Activated CD8-positive, alpha-beta memory T cell treated with anti-CD3 and anti-CD28 coated beads, Interleukin-2, amount 10 ng/mL, durations not matched to agents 7 days and 5 days (primary cell): ENCODE measurements at regions not wholly inside any gene's neighbourhood (a gene's known extent, or its start where the extent isn't known, plus 50 kb on each side); places are given as distances from the start of the nearest gene placed in this dataset.
"Not testable (repeated sequence)": the region's sequence is repeated elsewhere in the genome, so short reads cannot be mapped to it uniquely, and the experiment has no call there.

Experiments
- ATAC-seq: fragments of 150-1000 bp; cut with Tn5 transposase; one replicate; pipeline ENCODE4 v1.10.0; 2021; ENCODE audit warnings: moderate library complexity
- CTCF ChIA-PET: fragments of 350-600 bp; sonication (Branson Sonifier 250); formaldehyde crosslinking; loops from one replicate; lab custom pipeline; 2021; ENCODE audit warnings: antibody characterized with exemption; lab: Charles Lee
- DNase-seq: peaks from one replicate; pipeline ENCODE4 v3.0.0-alpha.2; 2020
- H3K27ac Mint-ChIP-seq: one replicate; pipeline ENCODE4 v1.8.0; 2021; ENCODE audit warnings: mild to moderate bottlenecking, mixed read lengths
- H3K27me3 Mint-ChIP-seq: one replicate; pipeline ENCODE4 v1.8.0; 2021; ENCODE audit warnings: mixed read lengths
- H3K36me3 Mint-ChIP-seq: one replicate; pipeline ENCODE4 v1.8.0; 2021; ENCODE audit warnings: mild to moderate bottlenecking, mixed read lengths
- H3K4me1 Mint-ChIP-seq: one replicate; pipeline ENCODE4 v1.8.0; 2021; ENCODE audit warnings: mixed read lengths
- H3K4me3 Mint-ChIP-seq: one replicate; pipeline ENCODE4 v1.8.0; 2021; ENCODE audit warnings: mild to moderate bottlenecking, moderate library complexity, mixed read lengths
- H3K9me3 Mint-ChIP-seq: one replicate; pipeline ENCODE4 v1.8.0; 2022; ENCODE audit warnings: low read depth, mixed read lengths

DNA sequence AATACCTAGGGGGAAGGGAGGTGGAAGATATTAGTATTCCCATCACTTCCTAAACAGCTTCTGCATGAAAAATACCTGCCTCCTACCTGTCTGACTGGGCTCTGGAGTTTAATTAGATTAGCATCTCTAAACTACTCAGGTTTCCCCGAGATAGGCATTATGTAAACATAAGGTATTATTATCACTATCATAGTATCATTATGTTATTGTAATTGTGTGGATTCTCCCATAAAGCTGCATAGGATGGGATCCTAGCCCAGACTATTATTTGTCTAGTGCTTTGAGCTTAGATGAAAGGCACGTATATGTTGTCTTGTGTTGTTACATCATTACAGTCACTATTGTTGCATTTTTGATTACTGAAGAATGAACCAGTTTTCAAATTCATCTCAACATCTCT, 115.2 kb upstream of the SOX21 start:
- Mint-ChIP-seq H3K36me3 (no peaks in the 10 kb centered on the region), H3K27ac (no peak overlapping the region), H3K4me1 (no peaks in the 10 kb centered on the region), H3K9me3 (no peaks in the 10 kb centered on the region), H3K27me3 (peaks cover 3% of the 10 kb centered on the region), H3K4me3 (no peak overlapping the region)
- ATAC-seq (no peak), DNase-seq (no peak)
- CTCF ChIA-PET, result interaction anchor here (1.0 kb wide), 1 partner anchor 8 kb away, joined by 3 read pairs; no protein-coding TSS in a partner anchor

- ATAC-seq (no peak), DNase-seq (no peak)
- no peaks in the 10 kb centered on the region for H3K4me1 Mint-ChIP-seq
Measured at GRCh38 chr13:94825507-94825906, 113.2 kb upstream of the SOX21 start.

DNA sequence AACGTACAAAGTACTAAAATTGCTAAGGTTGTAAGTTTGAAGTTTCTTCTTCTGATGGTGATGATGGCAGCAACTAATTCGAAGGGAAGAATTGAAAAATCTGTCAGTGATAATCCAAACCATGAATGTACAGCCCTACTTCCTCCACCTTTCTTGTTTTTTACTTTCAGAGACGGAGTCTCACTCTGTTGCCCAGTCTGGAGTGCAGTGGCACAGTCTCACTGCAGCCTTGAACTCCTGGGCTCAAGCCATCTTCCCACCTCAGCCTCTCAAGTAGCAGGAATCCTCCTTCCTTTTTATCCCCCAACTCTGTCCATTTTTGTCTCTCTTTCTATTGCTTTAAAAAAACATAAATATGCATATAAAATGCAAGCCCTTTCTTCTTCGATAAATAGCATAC, 112.3 kb upstream of the SOX21 start:
- Mint-ChIP-seq H3K27me3 (peaks cover 3% of the 10 kb centered on the region), H3K4me3 (no peak overlapping the region), H3K9me3 (no peaks in the 10 kb centered on the region), H3K36me3 (no peaks in the 10 kb centered on the region), H3K27ac (no peak overlapping the region), H3K4me1 (no peaks in the 10 kb centered on the region)
- DNase-seq (no peak), ATAC-seq (no peak)
- CTCF ChIA-PET, result no interaction called here

More at GRCh38 chr13:94825507-94825906, 113.2 kb upstream of the SOX21 start:
- Mint-ChIP-seq H3K36me3 (no peaks in the 10 kb centered on the region), H3K4me3 (no peak overlapping the region), H3K9me3 (no peaks in the 10 kb centered on the region), H3K27ac (no peak overlapping the region), H3K27me3 (peaks cover 3% of the 10 kb centered on the region)
- CTCF ChIA-PET, result no interaction called here

- H3K4me1 Mint-ChIP-seq, result no peaks in the 10 kb centered on the region
- no peak for ATAC-seq
Measured at GRCh38 chr13:94822356-94822755, 110.0 kb upstream of the SOX21 start.

GRCh38 chr13:94816256-94816655, 103.9 kb upstream of the SOX21 start:
- DNase-seq, result no peak
- H3K4me3 Mint-ChIP-seq, result no peak overlapping the region
- CTCF ChIA-PET, result no interaction called here
- no peaks in the 10 kb centered on the region for H3K4me1 Mint-ChIP-seq
- H3K9me3 Mint-ChIP-seq, result no peaks in the 10 kb centered on the region
- no peak overlapping the region for H3K27ac Mint-ChIP-seq
- H3K27me3 Mint-ChIP-seq, result no peaks in the 10 kb centered on the region
- no peak for ATAC-seq
- no peaks in the 10 kb centered on the region for H3K36me3 Mint-ChIP-seq

More at GRCh38 chr13:94822356-94822755, 110.0 kb upstream of the SOX21 start:
- H3K9me3 Mint-ChIP-seq, result no peaks in the 10 kb centered on the region
- no peaks in the 10 kb centered on the region for H3K36me3 Mint-ChIP-seq
- no peak overlapping the region for H3K4me3 Mint-ChIP-seq
- no peak for DNase-seq
- no peak overlapping the region for H3K27ac Mint-ChIP-seq
- H3K27me3 Mint-ChIP-seq, result peaks cover 3% of the 10 kb centered on the region
- CTCF ChIA-PET, result no interaction called here

GRCh38 chr13:94813920-94814475, 101.7 kb upstream of the SOX21 start:
- no peaks in the 10 kb centered on the region for H3K9me3 Mint-ChIP-seq
- ATAC-seq (no peak), DNase-seq (no peak)
- H3K27ac Mint-ChIP-seq, result no peak overlapping the region
- no peaks in the 10 kb centered on the region for H3K4me1 Mint-ChIP-seq
- H3K4me3 Mint-ChIP-seq, result no peak overlapping the region
- H3K27me3 Mint-ChIP-seq, result no peaks in the 10 kb centered on the region
- CTCF ChIA-PET, result no interaction called here
- H3K36me3 Mint-ChIP-seq, result no peaks in the 10 kb centered on the region

- no peak for ATAC-seq
- Mint-ChIP-seq H3K36me3 (no peaks in the 10 kb centered on the region), H3K27me3 (peaks cover 3% of the 10 kb centered on the region), H3K4me3 (no peak overlapping the region), H3K4me1 (no peaks in the 10 kb centered on the region), H3K9me3 (no peaks in the 10 kb centered on the region), H3K27ac (no peak overlapping the region)
- DNase-seq, result no peak
- CTCF ChIA-PET, result no interaction called here
Measured at GRCh38 chr13:94811753-94812152, 99.4 kb upstream of the SOX21 start.

DNA sequence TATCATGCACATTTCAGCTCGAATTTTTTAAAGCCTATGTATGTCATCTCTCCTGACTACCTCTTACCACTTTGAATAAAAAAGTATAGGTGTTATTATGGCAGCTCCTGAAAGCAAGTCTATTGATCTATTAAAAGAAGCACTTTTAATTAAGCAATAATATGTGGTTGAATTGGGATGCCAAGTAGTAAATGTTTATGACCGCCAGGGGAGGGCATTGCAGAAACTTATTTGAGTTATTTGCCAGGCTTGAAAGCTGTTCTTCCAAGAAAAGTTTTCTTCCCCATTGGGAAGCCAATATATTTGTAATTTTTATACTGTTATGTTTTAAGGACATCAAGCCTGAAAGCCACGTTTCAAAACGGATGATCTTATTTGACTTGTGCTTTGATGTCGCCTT, 88.1 kb upstream of the SOX21 start:
- ATAC-seq (no peak), DNase-seq (no peak)
- no peaks in the 10 kb centered on the region for H3K36me3 Mint-ChIP-seq
- H3K4me3 Mint-ChIP-seq, result no peak overlapping the region
- H3K4me1 Mint-ChIP-seq, result no peaks in the 10 kb centered on the region
- no peak overlapping the region for H3K27ac Mint-ChIP-seq
- CTCF ChIA-PET, result no interaction called here
- no peaks in the 10 kb centered on the region for H3K9me3 Mint-ChIP-seq
- H3K27me3 Mint-ChIP-seq, result no peaks in the 10 kb centered on the region

GRCh38 chr13:94799299-94799698, 87.0 kb upstream of the SOX21 start:
- Mint-ChIP-seq H3K4me3 (no peak overlapping the region), H3K4me1 (no peaks in the 10 kb centered on the region), H3K9me3 (no peaks in the 10 kb centered on the region), H3K27ac (no peak overlapping the region), H3K27me3 (no peaks in the 10 kb centered on the region), H3K36me3 (no peaks in the 10 kb centered on the region)
- DNase-seq (no peak), ATAC-seq (no peak)
- CTCF ChIA-PET, result no interaction called here

- Mint-ChIP-seq H3K27me3 (no peaks in the 10 kb centered on the region), H3K27ac (no peak overlapping the region), H3K4me1 (no peaks in the 10 kb centered on the region), H3K36me3 (no peaks in the 10 kb centered on the region), H3K9me3 (no peaks in the 10 kb centered on the region), H3K4me3 (no peak overlapping the region)
- CTCF ChIA-PET, result no interaction called here
- DNase-seq, result no peak
- no peak for ATAC-seq
Measured at GRCh38 chr13:94798738-94799137, 86.4 kb upstream of the SOX21 start.

DNA sequence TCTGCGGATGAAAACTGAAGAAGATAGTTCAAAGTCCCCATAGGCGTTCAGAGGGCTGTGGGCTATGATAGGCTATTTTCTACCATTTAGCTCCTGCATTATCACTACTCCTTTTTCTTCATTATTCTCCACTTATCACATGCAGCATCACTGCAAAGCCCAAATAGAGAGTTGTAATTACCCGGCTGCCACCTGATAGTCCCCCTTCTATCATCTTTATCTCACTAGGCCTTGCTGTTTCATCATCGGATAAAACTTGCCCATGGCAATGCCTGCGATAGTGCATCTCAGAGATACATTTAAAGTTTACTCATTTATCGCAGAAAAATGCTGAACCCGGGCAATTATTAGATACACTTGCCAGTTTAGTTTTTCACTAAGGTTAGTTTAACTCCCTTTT, 82.9 kb upstream of the SOX21 start:
- CTCF ChIA-PET, result no interaction called here
- H3K27ac Mint-ChIP-seq, result no peak overlapping the region
- no peaks in the 10 kb centered on the region for H3K27me3 Mint-ChIP-seq
- H3K9me3 Mint-ChIP-seq, result no peaks in the 10 kb centered on the region
- H3K36me3 Mint-ChIP-seq, result no peaks in the 10 kb centered on the region
- no peak overlapping the region for H3K4me3 Mint-ChIP-seq
- ATAC-seq (no peak), DNase-seq (no peak)
- H3K4me1 Mint-ChIP-seq, result no peaks in the 10 kb centered on the region

- H3K27me3 Mint-ChIP-seq, DNase-seq, H3K4me3 Mint-ChIP-seq, H3K4me1 Mint-ChIP-seq, ATAC-seq, H3K36me3 Mint-ChIP-seq, H3K27ac Mint-ChIP-seq, H3K9me3 Mint-ChIP-seq, CTCF ChIA-PET: not testable (repeated sequence)
Measured at GRCh38 chr13:94786246-94786645, 73.9 kb upstream of the SOX21 start.

- ATAC-seq (no peak), DNase-seq (no peak)
- Mint-ChIP-seq H3K4me3 (no peak overlapping the region), H3K27ac (no peak overlapping the region), H3K9me3 (no peaks in the 10 kb centered on the region), H3K36me3 (no peaks in the 10 kb centered on the region), H3K4me1 (no peaks in the 10 kb centered on the region), H3K27me3 (no peaks in the 10 kb centered on the region)
- CTCF ChIA-PET, result no interaction called here
Measured at GRCh38 chr13:94784066-94784465, 71.7 kb upstream of the SOX21 start.

GRCh38 chr13:94783489-94783888, 71.1 kb upstream of the SOX21 start:
- Mint-ChIP-seq H3K27ac (no peak overlapping the region), H3K4me1 (no peaks in the 10 kb centered on the region), H3K36me3 (no peaks in the 10 kb centered on the region), H3K9me3 (no peaks in the 10 kb centered on the region), H3K27me3 (no peaks in the 10 kb centered on the region), H3K4me3 (no peak overlapping the region)
- DNase-seq (no peak), ATAC-seq (no peak)
- CTCF ChIA-PET, result no interaction called here

DNA sequence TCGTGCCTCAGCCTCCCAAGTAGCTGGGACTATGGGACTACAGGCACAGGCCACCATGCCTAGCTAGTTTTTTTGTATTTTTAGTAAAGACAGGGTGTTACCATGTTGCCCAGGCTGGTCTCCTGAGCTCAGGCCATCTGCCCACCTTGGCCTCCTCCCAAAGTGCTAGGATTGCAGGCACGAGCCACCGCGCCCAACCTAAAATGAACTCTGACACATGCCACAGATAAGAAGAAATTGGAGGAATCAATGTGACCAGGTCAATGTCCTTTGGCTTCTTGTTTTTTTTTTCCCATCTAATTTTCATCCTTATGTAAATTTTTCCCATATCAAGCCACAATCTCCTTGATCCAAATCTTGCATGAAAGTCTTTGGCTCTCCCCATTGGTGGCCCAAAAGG, 68.1 kb upstream of the SOX21 start:
- H3K4me3 Mint-ChIP-seq, result no peak overlapping the region
- no peaks in the 10 kb centered on the region for H3K27me3 Mint-ChIP-seq
- no peaks in the 10 kb centered on the region for H3K4me1 Mint-ChIP-seq
- no peak for DNase-seq
- H3K27ac Mint-ChIP-seq, result no peak overlapping the region
- ATAC-seq, result no peak
- no peaks in the 10 kb centered on the region for H3K36me3 Mint-ChIP-seq
- no peaks in the 10 kb centered on the region for H3K9me3 Mint-ChIP-seq
- CTCF ChIA-PET, result no interaction called here
